GM23338 (cell line): ENCODE measurements at regions not wholly inside any gene's neighbourhood (a gene's known extent, or its start where the extent isn't known, plus 50 kb on each side); places are given as distances from the start of the nearest gene placed in this dataset.

Experiments
- ATAC-seq: fragments of 200-7000 bp; cut with Tn5 transposase; 3 replicates; pipeline ENCODE4 v1.9.1; 2020
- DNase-seq: peaks from one replicate; pipeline ENCODE4 v3.0.0-alpha.2; 2015; ENCODE audit warnings: low spot score
- H2AFZ ChIP-seq: fragments of 200-600 bp; sonication (generic); 2 replicates; pipeline ENCODE4 v1.8.0; 2016; ENCODE audit warnings: antibody characterized with exemption, mild to moderate bottlenecking, moderate library complexity
- H3F3A ChIP-seq: fragments of 200-600 bp; sonication (generic); replicated peaks from 2 replicates; pipeline ENCODE4 v1.8.0; 2017; ENCODE audit warnings: antibody characterized with exemption, mixed run types, low read depth
- H3K27ac ChIP-seq: fragments of 200-600 bp; sonication (generic); 2 replicates; pipeline ENCODE4 v1.6.1; 2016; ENCODE audit warnings: low read depth
- H3K27me3 ChIP-seq: fragments of 200-600 bp; sonication (generic); 2 replicates; pipeline ENCODE4 v1.8.0; 2016; ENCODE audit warnings: mild to moderate bottlenecking, mixed run types, moderate library complexity; ENCODE audit not compliant: insufficient read depth
- H3K36me3 ChIP-seq: fragments of 200-600 bp; sonication (generic); 2 replicates; pipeline ENCODE4 v1.8.0; 2016; ENCODE audit warnings: mild to moderate bottlenecking; ENCODE audit not compliant: insufficient read depth
- H3K4me1 ChIP-seq: fragments of 200-600 bp; sonication (generic); 2 replicates; pipeline ENCODE4 v1.8.0; 2016; ENCODE audit warnings: mild to moderate bottlenecking, moderate library complexity; ENCODE audit not compliant: insufficient read depth
- H3K4me2 ChIP-seq: fragments of 200-600 bp; sonication (generic); 2 replicates; pipeline ENCODE4 v1.7.1; 2017; ENCODE audit warnings: mixed run types
- H3K4me3 ChIP-seq: fragments of 200-600 bp; sonication (generic); 2 replicates; pipeline ENCODE4 v1.6.1; 2016; ENCODE audit warnings: mixed run types
- H3K79me2 ChIP-seq: fragments of 200-600 bp; sonication (generic); replicated peaks from 2 replicates; pipeline ENCODE4 v1.8.0; 2017; ENCODE audit warnings: mild to moderate bottlenecking; ENCODE audit not compliant: insufficient read depth
- H3K9me2 ChIP-seq: fragments of 200-600 bp; sonication (generic); 2 replicates; pipeline ENCODE4 v1.8.0; 2017; ENCODE audit not compliant: insufficient read depth
- H4K20me1 ChIP-seq: fragments of 200-600 bp; sonication (generic); replicated peaks from 2 replicates; pipeline ENCODE4 v1.8.0; 2017; ENCODE audit warnings: mild to moderate bottlenecking; ENCODE audit not compliant: insufficient read depth
- H3K27ac Mint-ChIP-seq: 2 replicates; pipeline ENCODE4 v1.8.0; 2020; ENCODE audit warnings: inconsistent platforms, mild to moderate bottlenecking, moderate library complexity, mixed read lengths
- H3K27me3 Mint-ChIP-seq: 3 replicates; pipeline ENCODE4 v1.8.0; 2022; ENCODE audit warnings: low read depth, mild to moderate bottlenecking, moderate library complexity, mixed read lengths, inconsistent platforms; ENCODE audit not compliant: insufficient read depth, poor library complexity
- H3K36me3 Mint-ChIP-seq: 3 replicates; pipeline ENCODE4 v1.8.0; 2021; ENCODE audit warnings: low read depth, mild to moderate bottlenecking, inconsistent platforms, moderate library complexity, mixed read lengths
- H3K4me1 Mint-ChIP-seq: 3 replicates; pipeline ENCODE4 v1.8.0; 2020; ENCODE audit warnings: mild to moderate bottlenecking, inconsistent platforms, mixed read lengths
- H3K4me3 Mint-ChIP-seq: 3 replicates; pipeline ENCODE4 v1.8.0; 2021; ENCODE audit warnings: moderate library complexity, mild to moderate bottlenecking, inconsistent platforms, mixed read lengths
- H3K9me3 Mint-ChIP-seq: 3 replicates; pipeline ENCODE4 v1.8.0; 2020; ENCODE audit warnings: moderate library complexity, mild to moderate bottlenecking, inconsistent platforms, mixed read lengths
- CREB1 ChIP-seq: fragments of 250-450 bp; sonication (Bioruptor Pico); IDR thresholded peaks from 2 replicates; pipeline ENCODE4 v1.5.0; 2020; ENCODE audit warnings: low read depth, mild to moderate bottlenecking, moderate library complexity
- EZH2 ChIP-seq: fragments of 200-600 bp; sonication (generic); IDR thresholded peaks from one replicate; pipeline ENCODE4 v1.8.0; 2017; ENCODE audit warnings: antibody characterized with exemption, mild to moderate bottlenecking, low read depth; ENCODE audit not compliant: unreplicated experiment
- EZH2phosphoT487 ChIP-seq: fragments of 200-600 bp; sonication (generic); IDR thresholded peaks from one replicate; pipeline ENCODE4 v1.8.1; 2018; ENCODE audit warnings: antibody characterized with exemption; ENCODE audit not compliant: unreplicated experiment
- JUNB ChIP-seq: IDR thresholded peaks from one replicate; pipeline ENCODE4 v1.6.1; 2016; ENCODE audit warnings: antibody characterized with exemption; ENCODE audit not compliant: unreplicated experiment
- NANOG ChIP-seq: IDR thresholded peaks from 2 replicates; pipeline ENCODE4 v1.6.1; 2016; ENCODE audit warnings: antibody characterized with exemption, borderline replicate concordance
- POLR2AphosphoS5 ChIP-seq: IDR thresholded peaks from 2 replicates; pipeline ENCODE4 v1.6.1; 2016; ENCODE audit warnings: antibody characterized with exemption, low read depth
- STAT1 ChIP-seq: IDR thresholded peaks from one replicate; pipeline ENCODE4 v1.6.1; 2016; ENCODE audit warnings: antibody characterized with exemption; ENCODE audit not compliant: unreplicated experiment
- ZNF331 ChIP-seq: fragments of 250-450 bp; sonication (Bioruptor Pico); IDR thresholded peaks from 2 replicates; pipeline ENCODE4 v1.5.0; 2020; ENCODE audit warnings: low read depth, mild to moderate bottlenecking, moderate library complexity
- TF ChIP-seq, protein P1 (sequence below): fragments of 250-450 bp; sonication (Bioruptor Pico); IDR thresholded peaks from 2 replicates; pipeline ENCODE4 v1.5.0; 2020; ENCODE audit warnings: mild to moderate bottlenecking, moderate library complexity
- TF ChIP-seq, protein P2 (sequence below): IDR thresholded peaks from 2 replicates; pipeline ENCODE4 v1.6.1; 2016; ENCODE audit warnings: antibody characterized with exemption
- TF ChIP-seq, protein P3 (sequence below): IDR thresholded peaks from one replicate; pipeline ENCODE4 v1.6.1; 2018; ENCODE audit warnings: antibody characterized with exemption; ENCODE audit not compliant: unreplicated experiment

DNA sequence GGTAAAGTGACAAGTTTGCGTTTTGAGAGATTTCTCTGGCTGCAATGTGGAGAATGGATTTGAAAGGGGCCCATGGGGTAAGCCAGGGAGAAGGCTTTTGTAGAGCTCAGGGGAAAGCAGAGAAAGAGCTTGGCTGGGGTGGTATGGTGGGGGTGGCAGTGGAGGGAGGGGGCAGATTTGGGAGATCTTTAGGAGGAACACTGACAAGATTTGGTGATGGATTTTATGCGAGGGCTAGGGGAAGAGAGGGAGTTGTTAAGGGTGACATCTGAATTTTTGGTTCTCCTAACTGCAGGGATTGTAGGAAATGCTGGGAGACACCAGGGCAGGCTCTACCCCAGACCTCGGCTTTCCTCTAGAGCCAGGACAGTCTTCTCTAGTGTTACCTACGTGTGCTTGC is 108.7 kb upstream of the ZNF678 start (continued):
- TF ChIP-seq, protein P1, sequence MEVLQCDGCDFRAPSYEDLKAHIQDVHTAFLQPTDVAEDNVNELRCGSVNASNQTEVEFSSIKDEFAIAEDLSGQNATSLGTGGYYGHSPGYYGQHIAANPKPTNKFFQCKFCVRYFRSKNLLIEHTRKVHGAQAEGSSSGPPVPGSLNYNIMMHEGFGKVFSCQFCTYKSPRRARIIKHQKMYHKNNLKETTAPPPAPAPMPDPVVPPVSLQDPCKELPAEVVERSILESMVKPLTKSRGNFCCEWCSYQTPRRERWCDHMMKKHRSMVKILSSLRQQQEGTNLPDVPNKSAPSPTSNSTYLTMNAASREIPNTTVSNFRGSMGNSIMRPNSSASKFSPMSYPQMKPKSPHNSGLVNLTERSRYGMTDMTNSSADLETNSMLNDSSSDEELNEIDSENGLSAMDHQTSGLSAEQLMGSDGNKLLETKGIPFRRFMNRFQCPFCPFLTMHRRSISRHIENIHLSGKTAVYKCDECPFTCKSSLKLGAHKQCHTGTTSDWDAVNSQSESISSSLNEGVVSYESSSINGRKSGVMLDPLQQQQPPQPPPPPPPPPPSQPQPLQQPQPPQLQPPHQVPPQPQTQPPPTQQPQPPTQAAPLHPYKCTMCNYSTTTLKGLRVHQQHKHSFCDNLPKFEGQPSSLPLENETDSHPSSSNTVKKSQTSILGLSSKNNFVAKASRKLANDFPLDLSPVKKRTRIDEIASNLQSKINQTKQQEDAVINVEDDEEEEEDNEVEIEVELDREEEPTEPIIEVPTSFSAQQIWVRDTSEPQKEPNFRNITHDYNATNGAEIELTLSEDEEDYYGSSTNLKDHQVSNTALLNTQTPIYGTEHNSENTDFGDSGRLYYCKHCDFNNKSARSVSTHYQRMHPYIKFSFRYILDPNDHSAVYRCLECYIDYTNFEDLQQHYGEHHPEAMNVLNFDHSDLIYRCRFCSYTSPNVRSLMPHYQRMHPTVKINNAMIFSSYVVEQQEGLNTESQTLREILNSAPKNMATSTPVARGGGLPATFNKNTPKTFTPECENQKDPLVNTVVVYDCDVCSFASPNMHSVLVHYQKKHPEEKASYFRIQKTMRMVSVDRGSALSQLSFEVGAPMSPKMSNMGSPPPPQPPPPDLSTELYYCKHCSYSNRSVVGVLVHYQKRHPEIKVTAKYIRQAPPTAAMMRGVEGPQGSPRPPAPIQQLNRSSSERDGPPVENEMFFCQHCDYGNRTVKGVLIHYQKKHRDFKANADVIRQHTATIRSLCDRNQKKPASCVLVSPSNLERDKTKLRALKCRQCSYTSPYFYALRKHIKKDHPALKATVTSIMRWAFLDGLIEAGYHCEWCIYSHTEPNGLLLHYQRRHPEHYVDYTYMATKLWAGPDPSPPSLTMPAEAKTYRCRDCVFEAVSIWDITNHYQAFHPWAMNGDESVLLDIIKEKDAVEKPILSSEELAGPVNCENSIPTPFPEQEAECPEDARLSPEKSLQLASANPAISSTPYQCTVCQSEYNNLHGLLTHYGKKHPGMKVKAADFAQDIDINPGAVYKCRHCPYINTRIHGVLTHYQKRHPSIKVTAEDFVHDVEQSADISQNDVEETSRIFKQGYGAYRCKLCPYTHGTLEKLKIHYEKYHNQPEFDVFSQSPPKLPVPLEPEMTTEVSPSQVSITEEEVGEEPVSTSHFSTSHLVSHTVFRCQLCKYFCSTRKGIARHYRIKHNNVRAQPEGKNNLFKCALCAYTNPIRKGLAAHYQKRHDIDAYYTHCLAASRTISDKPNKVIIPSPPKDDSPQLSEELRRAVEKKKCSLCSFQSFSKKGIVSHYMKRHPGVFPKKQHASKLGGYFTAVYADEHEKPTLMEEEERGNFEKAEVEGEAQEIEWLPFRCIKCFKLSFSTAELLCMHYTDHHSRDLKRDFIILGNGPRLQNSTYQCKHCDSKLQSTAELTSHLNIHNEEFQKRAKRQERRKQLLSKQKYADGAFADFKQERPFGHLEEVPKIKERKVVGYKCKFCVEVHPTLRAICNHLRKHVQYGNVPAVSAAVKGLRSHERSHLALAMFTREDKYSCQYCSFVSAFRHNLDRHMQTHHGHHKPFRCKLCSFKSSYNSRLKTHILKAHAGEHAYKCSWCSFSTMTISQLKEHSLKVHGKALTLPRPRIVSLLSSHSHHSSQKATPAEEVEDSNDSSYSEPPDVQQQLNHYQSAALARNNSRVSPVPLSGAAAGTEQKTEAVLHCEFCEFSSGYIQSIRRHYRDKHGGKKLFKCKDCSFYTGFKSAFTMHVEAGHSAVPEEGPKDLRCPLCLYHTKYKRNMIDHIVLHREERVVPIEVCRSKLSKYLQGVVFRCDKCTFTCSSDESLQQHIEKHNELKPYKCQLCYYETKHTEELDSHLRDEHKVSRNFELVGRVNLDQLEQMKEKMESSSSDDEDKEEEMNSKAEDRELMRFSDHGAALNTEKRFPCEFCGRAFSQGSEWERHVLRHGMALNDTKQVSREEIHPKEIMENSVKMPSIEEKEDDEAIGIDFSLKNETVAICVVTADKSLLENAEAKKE (CRISPR knock-in tag) = no peak
- TF ChIP-seq, protein P2, sequence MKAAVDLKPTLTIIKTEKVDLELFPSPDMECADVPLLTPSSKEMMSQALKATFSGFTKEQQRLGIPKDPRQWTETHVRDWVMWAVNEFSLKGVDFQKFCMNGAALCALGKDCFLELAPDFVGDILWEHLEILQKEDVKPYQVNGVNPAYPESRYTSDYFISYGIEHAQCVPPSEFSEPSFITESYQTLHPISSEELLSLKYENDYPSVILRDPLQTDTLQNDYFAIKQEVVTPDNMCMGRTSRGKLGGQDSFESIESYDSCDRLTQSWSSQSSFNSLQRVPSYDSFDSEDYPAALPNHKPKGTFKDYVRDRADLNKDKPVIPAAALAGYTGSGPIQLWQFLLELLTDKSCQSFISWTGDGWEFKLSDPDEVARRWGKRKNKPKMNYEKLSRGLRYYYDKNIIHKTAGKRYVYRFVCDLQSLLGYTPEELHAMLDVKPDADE = no peak
- TF ChIP-seq EZH2 = no peak
- no peak for TF ChIP-seq EZH2phosphoT487
- no peak for TF ChIP-seq STAT1
- no peak for TF ChIP-seq ZNF331 (CRISPR knock-in tag)

- Mint-ChIP-seq H3K9me3 (no peaks in the 10 kb centered on the region), H3K27me3 (peaks cover 2% of the 10 kb centered on the region), H3K4me1 (no peaks in the 10 kb centered on the region; the same call in 1 of the 3 replicates), H3K27ac (no peak overlapping the region), H3K4me3 (no peak overlapping the region), H3K36me3 (no peaks in the 10 kb centered on the region)
- Histone ChIP-seq H3K4me2 (no peak overlapping the region), H3F3A (no peaks in the 10 kb centered on the region), H3K79me2 (no peaks in the 10 kb centered on the region), H4K20me1 (no peaks in the 10 kb centered on the region), H3K4me1 (no peaks in the 10 kb centered on the region), H3K27me3 (no peaks in the 10 kb centered on the region), H3K36me3 (no peaks in the 10 kb centered on the region), H2AFZ (peak overlapping the region; percentile 84), H3K27ac (no peak overlapping the region), H3K9me2 (no peaks in the 10 kb centered on the region), H3K4me3 (no peak overlapping the region)
- DNase-seq (no peak), ATAC-seq (no peak)
- TF ChIP-seq CREB1 (CRISPR knock-in tag) (no peak), EZH2 (no peak), JUNB (no peak), POLR2AphosphoS5 (no peak), NANOG (no peak)
- TF ChIP-seq, protein P3, sequence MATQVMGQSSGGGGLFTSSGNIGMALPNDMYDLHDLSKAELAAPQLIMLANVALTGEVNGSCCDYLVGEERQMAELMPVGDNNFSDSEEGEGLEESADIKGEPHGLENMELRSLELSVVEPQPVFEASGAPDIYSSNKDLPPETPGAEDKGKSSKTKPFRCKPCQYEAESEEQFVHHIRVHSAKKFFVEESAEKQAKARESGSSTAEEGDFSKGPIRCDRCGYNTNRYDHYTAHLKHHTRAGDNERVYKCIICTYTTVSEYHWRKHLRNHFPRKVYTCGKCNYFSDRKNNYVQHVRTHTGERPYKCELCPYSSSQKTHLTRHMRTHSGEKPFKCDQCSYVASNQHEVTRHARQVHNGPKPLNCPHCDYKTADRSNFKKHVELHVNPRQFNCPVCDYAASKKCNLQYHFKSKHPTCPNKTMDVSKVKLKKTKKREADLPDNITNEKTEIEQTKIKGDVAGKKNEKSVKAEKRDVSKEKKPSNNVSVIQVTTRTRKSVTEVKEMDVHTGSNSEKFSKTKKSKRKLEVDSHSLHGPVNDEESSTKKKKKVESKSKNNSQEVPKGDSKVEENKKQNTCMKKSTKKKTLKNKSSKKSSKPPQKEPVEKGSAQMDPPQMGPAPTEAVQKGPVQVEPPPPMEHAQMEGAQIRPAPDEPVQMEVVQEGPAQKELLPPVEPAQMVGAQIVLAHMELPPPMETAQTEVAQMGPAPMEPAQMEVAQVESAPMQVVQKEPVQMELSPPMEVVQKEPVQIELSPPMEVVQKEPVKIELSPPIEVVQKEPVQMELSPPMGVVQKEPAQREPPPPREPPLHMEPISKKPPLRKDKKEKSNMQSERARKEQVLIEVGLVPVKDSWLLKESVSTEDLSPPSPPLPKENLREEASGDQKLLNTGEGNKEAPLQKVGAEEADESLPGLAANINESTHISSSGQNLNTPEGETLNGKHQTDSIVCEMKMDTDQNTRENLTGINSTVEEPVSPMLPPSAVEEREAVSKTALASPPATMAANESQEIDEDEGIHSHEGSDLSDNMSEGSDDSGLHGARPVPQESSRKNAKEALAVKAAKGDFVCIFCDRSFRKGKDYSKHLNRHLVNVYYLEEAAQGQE = no peak
- TF ChIP-seq, protein P2 = no peak
Observed at GRCh38 chr1:227453631-227454355, 109.6 kb upstream of the ZNF678 start.
